Liver (tissue), 7 donors: ENCODE measurements at regions not wholly inside any gene's neighbourhood (a gene's known extent, or its start where the extent isn't known, plus 50 kb on each side); places are given as distances from the start of the nearest gene placed in this dataset.

Experiments used
- DNase-seq: peaks from one replicate; pipeline ENCODE4 v3.0.0-alpha.2; 2017; ENCODE audit warnings: low spot score
- H3K27ac ChIP-seq, 2 donors: one replicate each; pipeline ENCODE4 v1.7.0; 2013; ENCODE audit warnings: inconsistent platforms in 2 of 2, low read length in 2 of 2, control low read depth in 1 of 2, low read depth in 1 of 2, mild to moderate bottlenecking in 1 of 2
- H3K27me3 ChIP-seq, 4 donors: one replicate each; pipeline versions ENCODE4 v1.6.1 to v1.7.0; 2013; ENCODE audit warnings: low read length in 3 of 4, inconsistent platforms in 1 of 4, mild to moderate bottlenecking in 1 of 4, moderate library complexity in 1 of 4; ENCODE audit not compliant: control insufficient read depth in 4 of 4, insufficient read depth in 4 of 4
- H3K36me3 ChIP-seq, 4 donors: one replicate each; pipeline versions ENCODE4 v1.6.1 to v1.7.0; 2013; ENCODE audit warnings: low read length in 3 of 4, mild to moderate bottlenecking in 3 of 4, low read depth in 1 of 4, moderate library complexity in 1 of 4; ENCODE audit not compliant: control insufficient read depth in 4 of 4, insufficient read depth in 3 of 4
- H3K4me1 ChIP-seq, 4 donors: one replicate each; pipeline versions ENCODE4 v1.6.1 to v1.7.0; 2013; ENCODE audit warnings: low read length in 3 of 4, mild to moderate bottlenecking in 3 of 4, moderate library complexity in 1 of 4; ENCODE audit not compliant: control insufficient read depth in 4 of 4, insufficient read depth in 4 of 4
- H3K4me3 ChIP-seq, 3 donors: one replicate each; pipeline versions ENCODE4 v1.6.1 to v1.7.0; 2013; ENCODE audit warnings: low read length in 3 of 3, control low read depth in 1 of 3, low read depth in 1 of 3, mild to moderate bottlenecking in 1 of 3
- H3K9ac ChIP-seq, 2 donors: one replicate each; pipeline ENCODE4 v1.7.0; 2013; ENCODE audit warnings: low read length in 2 of 2, mild to moderate bottlenecking in 2 of 2, moderate library complexity in 2 of 2, control low read depth in 1 of 2, low read depth in 1 of 2
- H3K9me3 ChIP-seq, 4 donors: one replicate each; pipeline versions ENCODE4 v1.6.1 to v1.7.0; 2013; ENCODE audit warnings: low read length in 3 of 4; ENCODE audit not compliant: control insufficient read depth in 4 of 4
- EGR1 ChIP-seq, 2 donors: IDR thresholded peaks; 2 replicates each; pipeline ENCODE4 v1.6.1; 2016 to 2018; ENCODE audit warnings: antibody characterized with exemption in 2 of 2, low read depth in 2 of 2
- FOXA1 ChIP-seq: IDR thresholded peaks from 2 replicates; pipeline ENCODE4 v1.6.1; 2016; ENCODE audit warnings: antibody characterized with exemption
- GABPA ChIP-seq, 2 donors: IDR thresholded peaks in 1 of 2; conservative IDR thresholded peaks in 1 of 2; 2 replicates each; pipeline ENCODE4 v1.6.1; 2016; ENCODE audit warnings: antibody characterized with exemption in 2 of 2, mild to moderate bottlenecking in 1 of 2, moderate library complexity in 1 of 2
- HNF4A ChIP-seq, 2 donors: conservative IDR thresholded peaks; 2 replicates each; pipeline ENCODE4 v1.6.1; 2016; ENCODE audit warnings: antibody characterized with exemption in 2 of 2, mild to moderate bottlenecking in 2 of 2
- HNF4G ChIP-seq: IDR thresholded peaks from 2 replicates; pipeline ENCODE4 v1.6.1; 2016; ENCODE audit warnings: antibody characterized with exemption
- JUND ChIP-seq, 2 donors: IDR thresholded peaks; 2 replicates each; pipeline ENCODE4 v1.6.1; 2016; ENCODE audit warnings: antibody characterized with exemption in 2 of 2
- NR2F2 ChIP-seq: IDR thresholded peaks from 2 replicates; pipeline ENCODE4 v1.6.1; 2016; ENCODE audit warnings: antibody characterized with exemption
- RAD21 ChIP-seq, 2 donors: IDR thresholded peaks; 2 replicates each; pipeline ENCODE4 v1.6.1; 2016; ENCODE audit warnings: antibody characterized with exemption in 2 of 2, mild to moderate bottlenecking in 2 of 2
- RXRA ChIP-seq, 2 donors: IDR thresholded peaks; 2 replicates each; pipeline ENCODE4 v1.6.1; 2017 to 2018; ENCODE audit warnings: antibody characterized with exemption in 2 of 2, mild to moderate bottlenecking in 1 of 2
- SP1 ChIP-seq: IDR thresholded peaks from 2 replicates; pipeline ENCODE4 v1.6.1; 2018; ENCODE audit warnings: antibody characterized with exemption, mild to moderate bottlenecking
- TAF1 ChIP-seq: conservative IDR thresholded peaks from 2 replicates; pipeline ENCODE4 v1.6.1; 2016; ENCODE audit warnings: antibody characterized with exemption, mild to moderate bottlenecking
- YY1 ChIP-seq: IDR thresholded peaks from 2 replicates; pipeline ENCODE4 v1.6.1; 2016; ENCODE audit warnings: antibody characterized with exemption, mild to moderate bottlenecking
- WGBS: extraction: QIAGEN DNeasy Blood & Tissue Kit; methylation state at CpG from one replicate; pipeline ENCODE4 v1.1.7; 2013; 5-methylcytosine and 5-hydroxymethylcytosine counted together
- TF ChIP-seq, protein P1 (sequence below): IDR thresholded peaks from 2 replicates; pipeline ENCODE4 v1.6.1; 2016; ENCODE audit warnings: antibody characterized with exemption, mild to moderate bottlenecking
- TF ChIP-seq, protein P2 (sequence below): IDR thresholded peaks from 2 replicates; pipeline ENCODE4 v1.6.1; 2016; ENCODE audit warnings: antibody characterized with exemption
- TF ChIP-seq, protein P3 (sequence below): IDR thresholded peaks from 2 replicates; pipeline ENCODE4 v1.6.1; 2016; ENCODE audit warnings: antibody characterized with exemption
- TF ChIP-seq, protein P4 (sequence below): IDR thresholded peaks from 2 replicates; pipeline ENCODE4 v1.6.1; 2016; ENCODE audit warnings: antibody characterized with exemption
- donor health status: healthy.
- donor health status: healthy.
- donor health status: healthy.
- donor health status: healthy.

DNA sequence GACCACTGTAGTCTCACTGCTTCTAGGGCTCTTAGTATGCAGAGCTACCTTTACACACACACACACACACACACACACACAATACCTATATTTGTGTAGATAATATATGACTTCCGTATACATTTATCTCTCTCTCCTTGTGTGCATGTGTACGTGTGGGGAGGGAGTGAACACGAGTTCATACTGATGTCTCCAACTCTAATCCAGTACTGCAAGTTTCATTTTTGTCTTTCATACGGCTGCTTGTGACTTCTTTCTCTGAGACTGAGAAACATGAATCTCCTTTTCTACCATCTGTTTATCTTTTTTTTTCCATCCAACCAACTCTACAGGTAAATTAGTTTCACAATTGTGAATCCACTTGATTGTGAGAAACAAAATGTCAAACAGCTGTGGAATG lies 1229.5 kb upstream of the AGA start:
- WGBS = 77% methylated on average over 4 of the region's 4 CpGs
- no peak for DNase-seq

DNA sequence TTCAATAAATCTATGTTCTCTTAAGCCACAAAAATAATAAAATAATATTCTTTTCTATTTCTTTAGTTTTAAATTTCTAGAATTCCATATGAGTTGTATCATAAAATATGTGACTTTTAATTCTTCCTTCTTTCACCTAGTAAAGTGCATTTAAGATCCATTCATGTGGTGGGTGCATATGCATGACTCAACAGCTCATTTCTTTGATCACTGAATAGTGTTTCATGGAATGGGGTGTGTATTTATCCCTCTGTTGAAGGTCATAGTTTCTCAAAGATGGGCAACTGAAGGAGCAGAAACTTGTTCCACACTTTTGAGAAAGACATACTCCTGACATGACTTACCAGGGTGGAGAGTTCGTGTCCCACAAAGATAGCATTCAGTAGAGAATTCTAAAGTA lies 1230.3 kb upstream of the AGA start:
- 63% methylated on average over 1 of the region's 1 CpG for WGBS

More for the DNA sequence above, 1229.5 kb upstream of the AGA start:
- Histone ChIP-seq H3K4me3 (no peak overlapping the region), H3K9ac (no peak overlapping the region), H3K36me3 (no peaks in the 10 kb centered on the region), H3K9me3 (peaks cover 0 to 5% (median 1%) of the 10 kb centered on the region in 4 donors), H3K27me3 (no peaks in the 10 kb centered on the region), H3K27ac (no peak overlapping the region), H3K4me1 (no peaks in the 10 kb centered on the region)
- TF ChIP-seq FOXA1 = no peak
- TF ChIP-seq GABPA (IDR thresholded peaks at IDR 0.05 in 1 of 2, conservative IDR thresholded peaks at IDR 0.05 in 1 of 2) = no peak
- no peak for TF ChIP-seq YY1
- TF ChIP-seq HNF4G = no peak
- TF ChIP-seq EGR1 (IDR thresholded peaks at IDR 0.05; ENCODE audit: low read depth in 2 of 2) = no peak
- TF ChIP-seq, protein P1, sequence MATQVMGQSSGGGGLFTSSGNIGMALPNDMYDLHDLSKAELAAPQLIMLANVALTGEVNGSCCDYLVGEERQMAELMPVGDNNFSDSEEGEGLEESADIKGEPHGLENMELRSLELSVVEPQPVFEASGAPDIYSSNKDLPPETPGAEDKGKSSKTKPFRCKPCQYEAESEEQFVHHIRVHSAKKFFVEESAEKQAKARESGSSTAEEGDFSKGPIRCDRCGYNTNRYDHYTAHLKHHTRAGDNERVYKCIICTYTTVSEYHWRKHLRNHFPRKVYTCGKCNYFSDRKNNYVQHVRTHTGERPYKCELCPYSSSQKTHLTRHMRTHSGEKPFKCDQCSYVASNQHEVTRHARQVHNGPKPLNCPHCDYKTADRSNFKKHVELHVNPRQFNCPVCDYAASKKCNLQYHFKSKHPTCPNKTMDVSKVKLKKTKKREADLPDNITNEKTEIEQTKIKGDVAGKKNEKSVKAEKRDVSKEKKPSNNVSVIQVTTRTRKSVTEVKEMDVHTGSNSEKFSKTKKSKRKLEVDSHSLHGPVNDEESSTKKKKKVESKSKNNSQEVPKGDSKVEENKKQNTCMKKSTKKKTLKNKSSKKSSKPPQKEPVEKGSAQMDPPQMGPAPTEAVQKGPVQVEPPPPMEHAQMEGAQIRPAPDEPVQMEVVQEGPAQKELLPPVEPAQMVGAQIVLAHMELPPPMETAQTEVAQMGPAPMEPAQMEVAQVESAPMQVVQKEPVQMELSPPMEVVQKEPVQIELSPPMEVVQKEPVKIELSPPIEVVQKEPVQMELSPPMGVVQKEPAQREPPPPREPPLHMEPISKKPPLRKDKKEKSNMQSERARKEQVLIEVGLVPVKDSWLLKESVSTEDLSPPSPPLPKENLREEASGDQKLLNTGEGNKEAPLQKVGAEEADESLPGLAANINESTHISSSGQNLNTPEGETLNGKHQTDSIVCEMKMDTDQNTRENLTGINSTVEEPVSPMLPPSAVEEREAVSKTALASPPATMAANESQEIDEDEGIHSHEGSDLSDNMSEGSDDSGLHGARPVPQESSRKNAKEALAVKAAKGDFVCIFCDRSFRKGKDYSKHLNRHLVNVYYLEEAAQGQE = no peak
- TF ChIP-seq, protein P2, sequence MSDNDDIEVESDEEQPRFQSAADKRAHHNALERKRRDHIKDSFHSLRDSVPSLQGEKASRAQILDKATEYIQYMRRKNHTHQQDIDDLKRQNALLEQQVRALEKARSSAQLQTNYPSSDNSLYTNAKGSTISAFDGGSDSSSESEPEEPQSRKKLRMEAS = no peak
- TF ChIP-seq TAF1 = no peak
- no peak for TF ChIP-seq RAD21 (IDR thresholded peaks at IDR 0.05)
- TF ChIP-seq NR2F2 = no peak
- TF ChIP-seq, protein P3, sequence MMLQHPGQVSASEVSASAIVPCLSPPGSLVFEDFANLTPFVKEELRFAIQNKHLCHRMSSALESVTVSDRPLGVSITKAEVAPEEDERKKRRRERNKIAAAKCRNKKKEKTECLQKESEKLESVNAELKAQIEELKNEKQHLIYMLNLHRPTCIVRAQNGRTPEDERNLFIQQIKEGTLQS = no peak
- no peak for TF ChIP-seq SP1

More for the DNA sequence above, 1230.3 kb upstream of the AGA start:
- Histone ChIP-seq H3K36me3 (no peaks in the 10 kb centered on the region), H3K4me3 (no peak overlapping the region), H3K27ac (no peak overlapping the region), H3K9ac (no peak overlapping the region), H3K4me1 (no peaks in the 10 kb centered on the region), H3K9me3 (peaks cover 0 to 5% (median 1%) of the 10 kb centered on the region in 4 donors), H3K27me3 (no peaks in the 10 kb centered on the region)
- TF ChIP-seq, protein P4, sequence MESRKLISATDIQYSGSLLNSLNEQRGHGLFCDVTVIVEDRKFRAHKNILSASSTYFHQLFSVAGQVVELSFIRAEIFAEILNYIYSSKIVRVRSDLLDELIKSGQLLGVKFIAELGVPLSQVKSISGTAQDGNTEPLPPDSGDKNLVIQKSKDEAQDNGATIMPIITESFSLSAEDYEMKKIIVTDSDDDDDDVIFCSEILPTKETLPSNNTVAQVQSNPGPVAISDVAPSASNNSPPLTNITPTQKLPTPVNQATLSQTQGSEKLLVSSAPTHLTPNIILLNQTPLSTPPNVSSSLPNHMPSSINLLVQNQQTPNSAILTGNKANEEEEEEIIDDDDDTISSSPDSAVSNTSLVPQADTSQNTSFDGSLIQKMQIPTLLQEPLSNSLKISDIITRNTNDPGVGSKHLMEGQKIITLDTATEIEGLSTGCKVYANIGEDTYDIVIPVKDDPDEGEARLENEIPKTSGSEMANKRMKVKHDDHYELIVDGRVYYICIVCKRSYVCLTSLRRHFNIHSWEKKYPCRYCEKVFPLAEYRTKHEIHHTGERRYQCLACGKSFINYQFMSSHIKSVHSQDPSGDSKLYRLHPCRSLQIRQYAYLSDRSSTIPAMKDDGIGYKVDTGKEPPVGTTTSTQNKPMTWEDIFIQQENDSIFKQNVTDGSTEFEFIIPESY = no peak
- TF ChIP-seq, protein P1 = no peak
- TF ChIP-seq GABPA (IDR thresholded peaks at IDR 0.05 in 1 of 2, conservative IDR thresholded peaks at IDR 0.05 in 1 of 2) = no peak
- no peak for TF ChIP-seq HNF4G
- TF ChIP-seq TAF1 = no peak
- TF ChIP-seq, protein P3 = no peak
- no peak for TF ChIP-seq EGR1 (IDR thresholded peaks at IDR 0.05; ENCODE audit: low read depth in 2 of 2)
- TF ChIP-seq, protein P2 = no peak
- no peak for TF ChIP-seq RAD21 (IDR thresholded peaks at IDR 0.05)
- TF ChIP-seq JUND (IDR thresholded peaks at IDR 0.05) = no peak
- no peak for TF ChIP-seq FOXA1
- TF ChIP-seq HNF4A (conservative IDR thresholded peaks at IDR 0.05) = no peak
- TF ChIP-seq SP1 = no peak
- no peak for TF ChIP-seq NR2F2
- no peak for TF ChIP-seq RXRA (IDR thresholded peaks at IDR 0.05)
- no peak for TF ChIP-seq YY1
- DNase-seq = no peak
